Esophagus squamous epithelium (tissue), 4 donors: ENCODE measurements at regions not wholly inside any gene's neighbourhood (a gene's known extent, or its start where the extent isn't known, plus 50 kb on each side); places are given as distances from the start of the nearest gene placed in this dataset.

Source experiments
- CTCF ChIP-seq, 6 experiments: fragments of 450-650 bp in 4 of 6; fragments of 200-600 bp in 2 of 6; sonication (generic) in 2 of 6; IDR thresholded peaks; one replicate each; pipeline ENCODE4 v1.5.1; 2016 to 2019; ENCODE audit warnings: antibody characterized with exemption in 6 of 6, mild to moderate bottlenecking in 4 of 6, moderate library complexity in 4 of 6
- POLR2A ChIP-seq, 4 donors: fragments of 450-650 bp; IDR thresholded peaks; one replicate each; pipeline ENCODE4 v1.6.1; 2017; ENCODE audit warnings: antibody characterized with exemption in 4 of 4, mild to moderate bottlenecking in 4 of 4, moderate library complexity in 3 of 4

DNA sequence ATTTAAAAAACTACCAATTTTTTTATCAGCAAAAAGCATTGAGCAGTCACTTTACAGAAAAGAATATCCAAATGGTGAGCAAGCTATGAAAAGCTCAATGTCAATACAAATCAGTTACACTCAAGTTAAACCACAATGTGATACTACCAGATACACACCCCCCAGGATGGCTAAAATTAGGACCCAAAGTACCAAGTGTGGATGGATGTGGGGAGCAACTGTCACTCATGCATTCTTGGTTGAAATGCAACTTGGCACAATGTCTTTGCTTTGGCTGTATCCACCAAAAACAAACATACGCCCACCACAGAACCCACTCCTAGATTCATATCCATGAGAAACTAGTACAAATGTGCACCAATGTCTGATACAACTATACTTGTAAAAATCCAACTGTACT lies 120.0 kb upstream of the IRX1 start:
- TF ChIP-seq CTCF (IDR thresholded peaks at IDR 0.05): no peak
- no peak for TF ChIP-seq POLR2A (IDR thresholded peaks at IDR 0.05)
